HG02840 (cell line): ENCODE measurements at regions not wholly inside any gene's neighbourhood (a gene's known extent, or its start where the extent isn't known, plus 50 kb on each side); places are given as distances from the start of the nearest gene placed in this dataset.
"Not testable (repeated sequence)": the region's sequence is repeated elsewhere in the genome, so short reads cannot be mapped to it uniquely, and the experiment has no call there.

Source experiments
- ATAC-seq: cut with Tn5 transposase; IDR thresholded peaks from one replicate; pipeline ENCODE4 v1.9.1; 2021; ENCODE audit warnings: mild to moderate bottlenecking, moderate library complexity, moderate number of reproducible peaks; ENCODE audit not compliant: unreplicated experiment, low FRiP score

- not testable (repeated sequence) for ATAC-seq
These were observed 51.5 kb downstream of the PPIAL4A start for GRCh38 chr1:120941066-120941465.

GRCh38 chr1:120941836-120942217 is 52.3 kb downstream of the PPIAL4A start:
- ATAC-seq: not testable (repeated sequence)

GRCh38 chr1:120942218-120942944 is 52.8 kb downstream of the PPIAL4A start:
- ATAC-seq: peak; percentile 79

GRCh38 chr1:120942945-120943319 is 53.4 kb downstream of the PPIAL4A start:
- not testable (repeated sequence) for ATAC-seq

- not testable (repeated sequence) for ATAC-seq
These were observed 55.1 kb downstream of the PPIAL4A start for GRCh38 chr1:120944691-120945090.

- ATAC-seq: not testable (repeated sequence)
These were observed 55.6 kb downstream of the PPIAL4A start for GRCh38 chr1:120945122-120945521.

GRCh38 chr1:120947114-120947513 is 57.5 kb downstream of the PPIAL4A start:
- ATAC-seq: not testable (repeated sequence)

GRCh38 chr1:120949724-120950123 is 60.2 kb downstream of the PPIAL4A start:
- not testable (repeated sequence) for ATAC-seq

- ATAC-seq: not testable (repeated sequence)
These were observed 61.1 kb downstream of the PPIAL4A start for GRCh38 chr1:120950633-120951032.

- ATAC-seq: not testable (repeated sequence)
These were observed 61.5 kb downstream of the PPIAL4A start for GRCh38 chr1:120951100-120951499.

- not testable (repeated sequence) for ATAC-seq
These were observed 62.8 kb downstream of the PPIAL4A start for GRCh38 chr1:120952207-120952870.

- not testable (repeated sequence) for ATAC-seq
These were observed 63.3 kb downstream of the PPIAL4A start for GRCh38 chr1:120952871-120953265.

GRCh38 chr1:120954736-120955135 is 65.2 kb downstream of the PPIAL4A start:
- ATAC-seq: no peak

GRCh38 chr1:120955961-120956360 is 66.4 kb downstream of the PPIAL4A start:
- not testable (repeated sequence) for ATAC-seq

- not testable (repeated sequence) for ATAC-seq
These were observed 76.4 kb downstream of the PPIAL4A start for GRCh38 chr1:120966018-120966417.

- not testable (repeated sequence) for ATAC-seq
These were observed 83.3 kb downstream of the PPIAL4A start for GRCh38 chr1:120972863-120973262.

GRCh38 chr1:120973836-120974235 is 84.3 kb downstream of the PPIAL4A start:
- ATAC-seq: not testable (repeated sequence)

- ATAC-seq: not testable (repeated sequence)
These were observed 87.7 kb downstream of the PPIAL4A start for GRCh38 chr1:120977279-120977678.

GRCh38 chr1:120981489-120982094 is 92.0 kb downstream of the PPIAL4A start:
- not testable (repeated sequence) for ATAC-seq

GRCh38 chr1:120994614-120995013 is 105.0 kb downstream of the PPIAL4A start:
- not testable (repeated sequence) for ATAC-seq

- ATAC-seq: not testable (repeated sequence)
These were observed 105.5 kb downstream of the PPIAL4A start for GRCh38 chr1:120995025-120995424.
